ENCODE measurements at regions not wholly inside any gene's neighbourhood (a gene's known extent, or its start where the extent isn't known, plus 50 kb on each side); places are given as distances from the start of the nearest gene placed in this dataset.
A peak's percentile ranks its signal among the peaks of the same experiment; 100 is the strongest.
"Not testable (repeated sequence)": the region's sequence is repeated elsewhere in the genome, so short reads cannot be mapped to it uniquely, and the experiment has no call there.

GRCh38 chr13:87736849-87737385, 65.7 kb downstream of the SLITRK5 start:
- DNase-seq (ENCODE audit: extremely low read depth, low read depth), result no peak

DNA sequence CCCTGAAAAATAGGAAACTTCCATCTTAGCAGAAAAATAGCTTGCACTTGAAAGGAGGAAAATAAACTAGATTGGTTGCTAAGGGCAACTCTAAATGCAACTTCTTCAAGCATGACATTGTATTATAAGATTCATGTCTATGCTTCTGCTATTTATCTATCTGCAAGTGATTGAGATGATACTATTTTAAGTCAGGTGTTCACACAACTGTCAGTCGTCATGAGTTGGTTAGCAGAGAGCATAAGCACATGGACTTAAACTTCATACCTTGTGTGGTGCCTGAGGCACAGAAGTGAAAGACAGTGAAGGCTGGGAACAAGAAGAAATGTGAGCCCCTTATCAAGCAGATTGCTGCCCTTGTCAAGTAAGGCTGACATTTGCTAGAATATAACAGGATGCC, 82.9 kb downstream of the SLITRK5 start:
- DNase-seq (ENCODE audit: extremely low read depth, low read depth), result no peak

DNA sequence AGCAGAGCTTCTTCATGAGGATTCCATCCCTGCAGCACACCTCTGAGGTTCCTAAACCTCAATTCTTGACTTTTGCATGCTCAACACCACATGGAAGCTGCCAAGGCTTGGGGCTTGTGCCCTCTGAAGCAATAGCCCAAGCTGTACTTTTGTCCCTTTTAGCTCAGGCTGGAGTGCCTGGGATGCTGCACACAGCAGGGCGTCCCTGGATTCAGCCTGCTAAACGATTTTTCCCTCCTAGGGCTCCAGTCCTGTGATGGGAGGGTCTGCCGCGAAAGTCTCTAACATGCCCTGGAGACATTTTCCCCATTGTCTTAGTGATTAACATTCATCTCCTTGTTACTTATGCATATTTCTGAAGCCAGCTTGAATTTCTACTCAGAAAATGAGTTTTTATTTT, 98.3 kb downstream of the SLITRK5 start:
- DNase-seq (ENCODE audit: extremely low read depth, low read depth), result no peak

DNA sequence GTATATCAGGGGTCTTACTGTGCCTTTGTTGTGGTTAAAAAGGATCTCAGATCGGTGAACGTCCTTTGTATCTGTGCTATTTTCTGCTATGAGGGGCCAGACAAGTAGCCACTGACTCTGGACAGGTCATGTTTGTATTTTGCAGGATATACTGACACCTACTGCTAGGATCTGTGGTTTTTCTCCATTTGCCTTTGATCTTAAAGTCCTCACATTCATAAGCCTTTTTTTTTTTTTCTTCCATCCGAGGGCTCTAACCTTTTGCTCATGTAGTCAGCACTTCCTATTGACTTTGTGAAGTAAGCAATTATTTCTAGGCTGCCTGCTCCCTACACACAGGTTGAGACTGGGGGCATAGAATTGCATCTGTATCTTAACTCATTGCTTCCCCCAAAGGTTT, 106.2 kb downstream of the SLITRK5 start:
- peak; percentile 6 for DNase-seq (ENCODE audit: extremely low read depth, low read depth)

DNA sequence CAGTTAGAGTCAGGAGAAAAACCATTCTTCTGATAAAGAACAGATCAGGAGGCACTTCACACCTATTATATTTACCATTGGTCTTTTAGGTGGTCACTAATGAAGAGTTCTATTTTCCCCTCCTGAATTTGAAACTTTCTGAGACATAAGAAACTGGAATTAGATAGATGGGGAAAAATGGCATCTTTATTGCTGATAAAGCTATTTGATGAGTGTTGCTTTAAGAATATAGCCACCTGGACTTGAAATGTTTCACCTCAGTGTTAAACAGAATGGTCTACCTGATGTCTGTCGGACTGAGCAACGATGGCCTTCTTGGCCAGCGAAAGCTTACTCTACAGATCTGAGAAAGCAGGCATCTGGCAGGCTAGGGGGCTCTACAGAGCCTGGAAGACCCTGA, 107.0 kb downstream of the SLITRK5 start:
- no peak for DNase-seq (ENCODE audit: extremely low read depth, low read depth)

DNA sequence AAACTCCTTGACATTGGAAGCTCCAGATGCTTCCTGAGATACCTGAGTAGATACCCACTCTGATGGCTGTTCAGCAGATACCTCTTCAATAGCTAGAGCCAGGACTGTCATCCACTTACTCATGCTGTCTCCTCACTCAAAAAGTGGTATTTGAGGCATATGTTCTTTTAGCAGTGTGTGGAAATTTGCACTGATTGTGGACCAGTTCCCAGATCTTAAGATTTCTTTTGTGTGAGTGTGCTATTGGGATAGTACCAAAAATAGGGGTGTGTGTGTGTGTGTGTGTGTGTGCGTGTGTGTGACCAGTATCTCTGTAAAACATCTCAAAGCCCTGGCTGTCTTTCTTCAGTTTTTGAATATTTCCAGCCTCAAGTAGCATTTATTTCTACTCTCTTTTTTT, 108.3 kb downstream of the SLITRK5 start:
- DNase-seq (ENCODE audit: extremely low read depth, low read depth), result no peak

GRCh38 chr13:87783366-87783765, 112.2 kb downstream of the SLITRK5 start:
- no peak for DNase-seq (ENCODE audit: extremely low read depth, low read depth)

GRCh38 chr13:87788363-87788762, 117.2 kb downstream of the SLITRK5 start:
- no peak for DNase-seq (ENCODE audit: extremely low read depth, low read depth)

GRCh38 chr13:87792878-87793277, 121.7 kb downstream of the SLITRK5 start:
- no peak for DNase-seq (ENCODE audit: extremely low read depth, low read depth)

- DNase-seq (ENCODE audit: extremely low read depth, low read depth), result no peak
Measured at GRCh38 chr13:87798536-87798935, 127.4 kb downstream of the SLITRK5 start.

DNA sequence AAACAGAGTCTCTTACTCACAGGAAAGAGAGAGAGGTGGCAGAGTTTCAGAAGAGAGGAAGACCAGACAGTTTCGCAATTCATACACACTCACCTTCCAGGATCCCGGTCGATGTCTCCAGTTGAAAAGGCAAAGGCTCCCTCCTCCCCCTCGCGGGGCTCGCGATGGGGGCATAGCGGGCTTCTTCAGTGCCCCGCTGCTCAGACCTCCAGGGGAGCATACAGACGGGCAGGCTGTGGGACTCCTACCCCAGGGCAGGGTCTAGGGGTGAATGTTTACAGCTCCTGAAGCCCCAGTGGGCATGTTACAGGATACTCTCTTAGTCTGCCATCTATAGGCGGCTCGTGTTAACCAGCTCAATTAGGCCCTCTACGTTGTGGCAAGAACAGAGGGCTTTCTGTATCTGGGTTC, 139.2 kb downstream of the SLITRK5 start:
- DNase-seq (ENCODE audit: extremely low read depth, low read depth), result no peak

DNA sequence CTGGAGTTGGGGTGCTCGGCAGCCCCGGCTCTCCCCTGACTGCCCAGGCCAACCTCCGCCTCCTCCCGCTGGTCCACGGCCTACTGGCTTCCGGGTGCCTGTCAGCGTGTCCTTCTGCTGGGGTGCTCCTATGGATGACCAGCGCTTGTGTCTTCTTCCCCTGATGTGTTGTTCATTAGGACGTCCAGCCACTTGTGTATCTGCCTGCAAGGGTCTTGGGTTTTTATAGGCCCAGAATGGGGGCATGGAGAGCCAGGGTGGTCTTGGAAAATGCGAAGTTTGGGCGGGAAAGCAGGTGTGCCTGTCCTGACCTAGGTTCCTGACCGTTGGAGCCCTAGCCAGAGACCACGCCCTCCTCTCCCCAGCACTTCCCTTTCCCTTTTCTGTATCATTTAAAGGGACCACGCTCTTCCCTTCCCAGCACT, 139.8 kb downstream of the SLITRK5 start:
- DNase-seq (ENCODE audit: extremely low read depth, low read depth), result no peak

DNA sequence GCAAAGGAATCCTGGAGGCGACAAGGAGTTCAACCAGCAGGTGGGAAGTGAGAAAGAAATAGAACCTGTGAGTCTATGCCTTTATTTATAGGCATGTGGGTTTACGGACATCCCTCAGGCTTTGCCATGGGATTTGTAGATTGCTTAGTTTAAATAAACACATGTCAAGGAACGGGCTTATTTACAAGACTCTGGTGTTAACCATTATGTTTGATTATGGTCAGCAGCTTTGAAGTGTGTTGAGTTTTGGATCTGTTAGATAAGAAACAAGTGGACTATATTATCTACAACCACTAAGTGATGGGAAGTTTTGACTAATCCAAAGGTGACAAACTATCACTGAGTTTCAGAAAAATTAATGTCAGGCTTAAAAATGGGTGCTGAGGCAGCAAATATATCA, 143.2 kb downstream of the SLITRK5 start:
- DNase-seq (ENCODE audit: extremely low read depth, low read depth), result no peak

GRCh38 chr13:87820241-87820640, 149.1 kb downstream of the SLITRK5 start:
- no peak for DNase-seq (ENCODE audit: extremely low read depth, low read depth)

- DNase-seq (ENCODE audit: extremely low read depth, low read depth), result no peak
Measured at GRCh38 chr13:87821512-87821911, 150.3 kb downstream of the SLITRK5 start.

DNA sequence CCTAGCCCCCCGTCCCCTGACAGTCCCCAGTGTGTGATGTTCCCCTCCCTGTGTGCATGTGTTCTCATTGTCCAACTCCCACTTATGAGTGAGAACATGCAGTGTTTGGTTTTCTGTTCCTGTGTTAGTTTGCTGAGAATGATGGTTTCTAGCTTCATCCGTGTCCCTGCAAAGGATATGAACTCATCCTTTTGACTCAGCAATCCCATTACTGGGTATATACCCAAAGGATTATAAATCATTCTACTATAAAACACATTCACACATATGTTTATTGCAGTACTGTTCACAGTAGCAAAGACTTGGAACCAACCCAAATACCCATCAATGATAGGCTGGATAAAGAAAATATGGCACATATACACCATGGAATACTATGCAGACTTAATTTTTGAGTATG, 155.1 kb downstream of the SLITRK5 start:
- DNase-seq (ENCODE audit: extremely low read depth, low read depth), result not testable (repeated sequence)

DNA sequence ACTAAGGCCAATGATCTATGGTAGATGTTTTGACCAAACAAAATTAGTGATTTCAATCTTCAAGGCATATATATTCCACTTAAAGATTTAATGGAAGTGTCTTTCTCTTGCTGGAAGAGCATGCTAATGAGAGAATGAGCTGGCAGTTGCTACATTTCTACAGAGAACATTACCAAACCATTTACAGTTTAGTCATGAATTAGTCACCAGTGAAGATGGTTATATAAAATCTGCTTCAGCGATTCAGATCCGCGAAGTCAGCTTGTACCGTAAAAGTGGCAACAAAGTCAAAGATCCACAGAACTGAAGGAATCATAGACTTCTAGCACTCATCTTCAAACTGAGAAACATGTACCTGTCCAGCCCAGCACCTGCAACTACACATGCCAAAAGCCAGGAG, 156.3 kb downstream of the SLITRK5 start:
- DNase-seq (ENCODE audit: extremely low read depth, low read depth), result no peak

DNA sequence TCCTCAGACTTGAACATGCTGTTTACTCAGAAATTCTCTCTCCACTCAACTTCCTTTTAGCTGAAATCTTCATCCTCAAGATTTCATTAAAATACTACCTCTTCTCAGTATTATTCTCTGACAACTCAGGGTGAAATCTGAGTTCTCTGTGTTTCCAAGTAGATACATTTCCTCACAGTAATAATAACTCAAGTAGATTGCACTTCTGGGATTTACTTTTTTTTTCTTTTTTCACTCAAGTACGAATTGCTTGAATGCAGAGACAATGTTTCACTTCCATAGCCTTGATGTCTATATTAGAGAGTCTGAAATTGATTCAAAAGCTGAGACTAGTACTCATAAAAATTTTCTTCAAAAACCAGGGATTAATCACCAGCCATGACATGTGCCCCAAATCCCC, 166.4 kb downstream of the SLITRK5 start:
- no peak for DNase-seq (ENCODE audit: extremely low read depth, low read depth)

GRCh38 chr13:87837946-87838345, 166.8 kb downstream of the SLITRK5 start:
- DNase-seq (ENCODE audit: extremely low read depth, low read depth), result no peak

- no peak for DNase-seq (ENCODE audit: extremely low read depth, low read depth)
Measured at GRCh38 chr13:87851410-87851809, 180.2 kb downstream of the SLITRK5 start.

DNA sequence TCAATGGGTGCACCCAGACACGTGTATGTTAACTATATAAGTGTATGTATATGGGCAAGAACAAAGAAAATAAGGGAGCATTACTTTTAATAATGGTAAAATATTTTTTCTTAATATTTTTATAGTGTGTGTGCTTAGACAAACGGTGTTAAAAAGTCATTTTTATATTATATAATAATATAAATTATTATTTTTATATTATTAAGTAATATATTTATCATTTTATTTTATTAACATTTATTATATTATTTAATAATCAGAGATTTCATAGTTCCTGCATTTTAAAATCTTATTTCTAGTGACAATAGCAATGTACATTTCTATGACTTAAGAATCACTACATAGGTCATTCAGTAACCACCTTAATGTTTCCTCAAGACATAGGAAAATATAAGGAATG, 184.4 kb downstream of the SLITRK5 start:
- no peak for DNase-seq (ENCODE audit: extremely low read depth, low read depth)

DNA sequence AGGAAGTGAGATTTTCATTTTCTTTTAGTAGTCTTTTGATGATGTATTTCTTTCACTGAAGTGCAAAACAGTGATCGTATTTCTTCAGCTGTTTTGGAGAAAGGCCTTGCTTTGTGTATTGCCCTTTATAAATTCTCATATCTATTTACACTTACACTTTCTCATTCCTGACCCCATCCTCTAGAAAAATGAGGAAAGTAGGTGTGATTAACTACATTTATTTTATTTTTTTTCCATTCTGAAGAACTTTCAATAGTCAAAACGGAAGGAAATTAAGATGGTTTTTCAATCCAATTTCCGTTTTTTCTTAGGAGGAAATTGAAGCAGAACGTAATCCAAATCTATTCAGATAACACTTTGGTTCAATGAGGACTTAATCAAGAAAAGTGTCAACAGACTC, 188.1 kb downstream of the SLITRK5 start:
- no peak for DNase-seq (ENCODE audit: extremely low read depth, low read depth)

- DNase-seq (ENCODE audit: extremely low read depth, low read depth), result no peak
Measured at GRCh38 chr13:87867426-87867825, 196.3 kb downstream of the SLITRK5 start.
